ENCODE measurements at regions not wholly inside any gene's neighbourhood (a gene's known extent, or its start where the extent isn't known, plus 50 kb on each side); places are given as distances from the start of the nearest gene placed in this dataset.

- Mint-ChIP-seq H3K36me3 (ENCODE audit: low read depth, unreplicated experiment) (no peaks in the 10 kb centered on the region), H3K27me3 (ENCODE audit: low read depth, unreplicated experiment) (no peaks in the 10 kb centered on the region), H3K9me3 (ENCODE audit: unreplicated experiment) (no peaks in the 10 kb centered on the region), H3K27ac (ENCODE audit: unreplicated experiment) (no peak overlapping the region), H3K4me1 (ENCODE audit: low read depth, unreplicated experiment) (no peaks in the 10 kb centered on the region), H3K4me3 (ENCODE audit: unreplicated experiment) (no peak overlapping the region)
- DNase-seq (ENCODE audit: low read depth) (peak; percentile 16), FAIRE-seq (no peak)
- H3K9me3 ChIP-seq (ENCODE audit: insufficient read depth, low read depth, low read length), result no peaks in the 10 kb centered on the region
- no peak overlapping the region for H2AFZ ChIP-seq (ENCODE audit: low read depth, low read length)
- no peak overlapping the region for H3K9ac ChIP-seq (ENCODE audit: low read length)
- H4K20me1 ChIP-seq (ENCODE audit: insufficient read depth, low read length), result no peaks in the 10 kb centered on the region
- no peak for TF ChIP-seq CTCF (IDR thresholded peaks at IDR 0.05; ENCODE audit: insufficient read depth, low read depth, low read length)
- TF ChIP-seq EZH2 (IDR thresholded peaks at IDR 0.05; ENCODE audit: insufficient read depth, low read length), result no peak
- no peaks in the 10 kb centered on the region for H3K36me3 ChIP-seq (ENCODE audit: insufficient read depth, low read length)
- H3K4me2 ChIP-seq (ENCODE audit: low read length), result no peak overlapping the region
- H3K27ac ChIP-seq (ENCODE audit: low read depth, low read length), result no peak overlapping the region
- peaks cover 8% of the 10 kb centered on the region for H3K4me1 ChIP-seq (ENCODE audit: insufficient read depth, low read length)
- H3K79me2 ChIP-seq (ENCODE audit: insufficient read depth, low read length), result no peaks in the 10 kb centered on the region
- H3K27me3 ChIP-seq (ENCODE audit: insufficient read depth, low read length), result no peaks in the 10 kb centered on the region
- no peak overlapping the region for H3K4me3 ChIP-seq (ENCODE audit: insufficient read depth, low read depth, low read length)
Observed at GRCh38 chr1:191674626-191675179, 483.6 kb upstream of the RGS18 start.

- Mint-ChIP-seq H3K36me3 (ENCODE audit: low read depth, unreplicated experiment) (no peaks in the 10 kb centered on the region), H3K4me3 (ENCODE audit: unreplicated experiment) (no peak overlapping the region), H3K9me3 (ENCODE audit: unreplicated experiment) (no peaks in the 10 kb centered on the region), H3K4me1 (ENCODE audit: low read depth, unreplicated experiment) (no peaks in the 10 kb centered on the region), H3K27me3 (ENCODE audit: low read depth, unreplicated experiment) (no peaks in the 10 kb centered on the region), H3K27ac (ENCODE audit: unreplicated experiment) (no peak overlapping the region)
- H3K4me1 ChIP-seq (ENCODE audit: insufficient read depth, low read length), result peaks cover 5% of the 10 kb centered on the region
- no peak overlapping the region for H3K4me2 ChIP-seq (ENCODE audit: low read length)
- H4K20me1 ChIP-seq (ENCODE audit: insufficient read depth, low read length), result no peaks in the 10 kb centered on the region
- no peaks in the 10 kb centered on the region for H3K9me3 ChIP-seq (ENCODE audit: insufficient read depth, low read depth, low read length)
- H3K79me2 ChIP-seq (ENCODE audit: insufficient read depth, low read length), result no peaks in the 10 kb centered on the region
- H3K27ac ChIP-seq (ENCODE audit: low read depth, low read length), result no peak overlapping the region
- no peak overlapping the region for H2AFZ ChIP-seq (ENCODE audit: low read depth, low read length)
- DNase-seq (ENCODE audit: low read depth) (no peak), FAIRE-seq (no peak)
- no peak for TF ChIP-seq EZH2 (IDR thresholded peaks at IDR 0.05; ENCODE audit: insufficient read depth, low read length)
- no peak for TF ChIP-seq CTCF (IDR thresholded peaks at IDR 0.05; ENCODE audit: insufficient read depth, low read depth, low read length)
- H3K27me3 ChIP-seq (ENCODE audit: insufficient read depth, low read length), result no peaks in the 10 kb centered on the region
- no peaks in the 10 kb centered on the region for H3K36me3 ChIP-seq (ENCODE audit: insufficient read depth, low read length)
- no peak overlapping the region for H3K4me3 ChIP-seq (ENCODE audit: insufficient read depth, low read depth, low read length)
- H3K9ac ChIP-seq (ENCODE audit: low read length), result no peak overlapping the region
Observed at GRCh38 chr1:191675856-191676783, 482.1 kb upstream of the RGS18 start.

GRCh38 chr1:191685669-191686068 is 472.6 kb upstream of the RGS18 start:
- Mint-ChIP-seq H3K36me3 (ENCODE audit: low read depth, unreplicated experiment) (no peaks in the 10 kb centered on the region), H3K27ac (ENCODE audit: unreplicated experiment) (no peak overlapping the region)
- FAIRE-seq, result no peak

More at GRCh38 chr1:191685669-191686068, 472.6 kb upstream of the RGS18 start:
- no peak overlapping the region for H3K4me2 ChIP-seq (ENCODE audit: low read length)
- H3K9me3 ChIP-seq (ENCODE audit: insufficient read depth, low read depth, low read length), result no peaks in the 10 kb centered on the region
- H3K79me2 ChIP-seq (ENCODE audit: insufficient read depth, low read length), result no peaks in the 10 kb centered on the region
- no peaks in the 10 kb centered on the region for H3K27me3 ChIP-seq (ENCODE audit: insufficient read depth, low read length)
- no peaks in the 10 kb centered on the region for H3K36me3 ChIP-seq (ENCODE audit: insufficient read depth, low read length)
- H3K9me3 Mint-ChIP-seq (ENCODE audit: unreplicated experiment), result peaks cover 3% of the 10 kb centered on the region
- H3K27ac ChIP-seq (ENCODE audit: low read depth, low read length), result no peak overlapping the region
- no peak overlapping the region for H3K4me3 ChIP-seq (ENCODE audit: insufficient read depth, low read depth, low read length)
- no peaks in the 10 kb centered on the region for H3K4me1 Mint-ChIP-seq (ENCODE audit: low read depth, unreplicated experiment)
- no peak for TF ChIP-seq CTCF (IDR thresholded peaks at IDR 0.05; ENCODE audit: insufficient read depth, low read depth, low read length)
- no peaks in the 10 kb centered on the region for H3K4me1 ChIP-seq (ENCODE audit: insufficient read depth, low read length)
- no peak for DNase-seq (ENCODE audit: low read depth)
- H3K4me3 Mint-ChIP-seq (ENCODE audit: unreplicated experiment), result no peak overlapping the region
- H3K27me3 Mint-ChIP-seq (ENCODE audit: low read depth, unreplicated experiment), result no peaks in the 10 kb centered on the region
- H4K20me1 ChIP-seq (ENCODE audit: insufficient read depth, low read length), result no peaks in the 10 kb centered on the region
- no peak overlapping the region for H2AFZ ChIP-seq (ENCODE audit: low read depth, low read length)
- H3K9ac ChIP-seq (ENCODE audit: low read length), result no peak overlapping the region
